ENCODE measurements at regions not wholly inside any gene's neighbourhood (a gene's known extent, or its start where the extent isn't known, plus 50 kb on each side); places are given as distances from the start of the nearest gene placed in this dataset.
"Not testable (repeated sequence)": the region's sequence is repeated elsewhere in the genome, so short reads cannot be mapped to it uniquely, and the experiment has no call there.

DNA sequence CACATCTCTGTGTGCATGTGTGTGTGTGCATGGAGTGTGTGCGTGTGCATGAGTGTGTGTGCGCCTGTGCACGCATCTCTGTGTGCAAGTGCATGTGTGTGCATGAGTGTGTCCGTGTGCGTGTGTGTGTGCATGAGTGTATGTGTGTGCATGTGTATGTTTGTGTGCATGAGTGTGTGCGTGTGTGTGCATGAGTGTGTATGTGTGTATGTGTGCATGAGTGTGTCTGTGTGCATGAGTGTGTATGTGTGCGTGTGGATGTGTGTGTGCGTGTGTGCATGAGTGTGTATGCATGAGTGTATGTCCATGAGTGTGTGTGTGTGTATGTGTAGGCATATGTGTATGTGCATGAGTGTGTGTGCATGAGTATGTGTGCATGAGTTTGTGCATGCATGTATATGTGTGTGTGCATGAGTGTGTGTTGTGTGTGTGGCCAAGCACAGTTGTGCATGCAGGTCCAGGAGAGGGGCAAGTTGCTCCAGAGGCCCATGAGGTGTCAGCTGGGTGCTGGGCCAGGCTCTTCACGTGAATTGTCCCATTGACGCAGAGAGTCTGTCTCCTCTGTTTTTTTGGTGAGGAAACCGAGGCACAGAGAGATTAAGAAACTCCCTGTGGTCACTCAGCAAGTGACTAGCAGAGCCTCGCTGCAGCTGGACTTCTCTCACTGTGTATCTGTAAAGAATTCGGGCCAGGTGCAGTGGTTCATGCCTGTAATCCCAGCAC lies 75.5 kb downstream of the ASB1 start:
- DNase-seq, result no peak

DNA sequence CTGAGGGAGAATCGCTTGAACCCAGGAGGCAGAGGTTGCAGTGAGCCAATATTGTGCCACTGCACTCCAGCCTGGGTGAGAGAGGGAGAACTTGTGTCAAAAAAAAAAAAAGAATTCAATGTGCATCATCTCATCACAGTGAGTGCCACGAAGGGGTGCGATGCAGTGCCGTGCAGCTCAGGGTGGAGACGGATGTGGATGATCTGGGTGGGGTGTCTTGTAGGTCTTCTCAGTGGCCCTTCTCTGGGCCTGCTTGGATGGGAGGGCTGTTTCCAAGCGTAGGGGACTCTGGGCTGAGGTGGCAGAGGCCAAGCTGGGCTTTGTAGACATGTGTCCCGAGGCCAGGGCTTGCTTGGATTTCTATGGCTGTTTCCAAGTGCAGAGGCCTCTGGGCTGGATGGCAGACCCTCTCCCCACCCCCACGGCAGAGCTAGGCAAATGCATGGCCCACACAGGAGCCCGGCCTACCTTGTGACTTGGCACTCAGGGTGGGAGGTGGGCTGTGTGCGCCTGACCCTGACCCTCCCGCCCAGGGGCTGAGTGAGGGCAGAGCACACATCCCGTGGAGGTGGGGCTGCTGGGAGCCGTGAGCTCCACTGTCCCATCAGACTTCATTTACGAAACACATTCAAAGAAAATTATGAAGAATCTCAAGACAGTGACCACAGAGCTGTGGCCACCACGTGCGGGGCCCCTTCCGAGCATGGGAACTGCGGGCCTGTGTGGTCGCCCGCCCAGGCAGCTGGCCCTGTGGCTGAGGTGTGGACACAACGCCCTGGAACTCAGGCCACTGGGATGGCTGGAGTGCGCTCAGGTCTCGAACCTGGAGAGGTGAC lies 76.4 kb downstream of the ASB1 start:
- no peak for DNase-seq

DNA sequence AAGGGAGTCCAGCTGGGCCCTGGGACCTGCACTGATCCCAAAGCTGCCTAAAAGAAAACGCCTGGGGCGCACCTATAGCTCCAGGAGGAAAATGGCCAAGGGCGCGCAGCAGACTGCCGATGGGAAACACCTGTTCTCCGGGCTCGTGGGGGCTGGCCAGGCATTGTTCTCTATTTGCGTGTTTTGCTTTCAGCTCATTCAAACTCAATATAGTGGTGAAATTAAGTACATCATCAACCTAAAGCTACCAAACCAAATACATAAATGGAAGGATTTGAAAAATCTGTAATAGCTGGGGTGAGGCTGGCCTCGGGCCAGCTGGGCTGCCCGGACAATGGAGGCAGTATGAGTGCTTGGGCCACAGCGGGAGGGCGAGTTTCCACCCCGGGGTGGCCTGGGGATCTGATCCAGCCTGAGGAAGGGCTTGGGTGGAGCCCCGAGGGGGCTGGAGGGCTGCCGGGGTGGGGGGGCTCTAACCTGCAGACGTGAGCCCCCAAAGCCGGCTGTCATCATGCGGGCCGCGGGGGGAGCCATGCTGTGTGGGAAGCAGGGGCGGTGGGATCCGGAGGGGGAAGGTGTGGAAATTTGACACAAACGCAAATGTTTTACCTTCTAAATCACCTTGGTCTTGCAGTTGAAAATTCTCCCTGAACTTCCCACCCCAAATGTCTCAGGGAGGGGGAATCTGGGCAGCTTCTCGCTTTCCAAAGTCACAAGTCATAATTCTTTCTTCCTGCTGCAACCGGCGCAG lies 77.6 kb downstream of the ASB1 start:
- no peak for DNase-seq

DNA sequence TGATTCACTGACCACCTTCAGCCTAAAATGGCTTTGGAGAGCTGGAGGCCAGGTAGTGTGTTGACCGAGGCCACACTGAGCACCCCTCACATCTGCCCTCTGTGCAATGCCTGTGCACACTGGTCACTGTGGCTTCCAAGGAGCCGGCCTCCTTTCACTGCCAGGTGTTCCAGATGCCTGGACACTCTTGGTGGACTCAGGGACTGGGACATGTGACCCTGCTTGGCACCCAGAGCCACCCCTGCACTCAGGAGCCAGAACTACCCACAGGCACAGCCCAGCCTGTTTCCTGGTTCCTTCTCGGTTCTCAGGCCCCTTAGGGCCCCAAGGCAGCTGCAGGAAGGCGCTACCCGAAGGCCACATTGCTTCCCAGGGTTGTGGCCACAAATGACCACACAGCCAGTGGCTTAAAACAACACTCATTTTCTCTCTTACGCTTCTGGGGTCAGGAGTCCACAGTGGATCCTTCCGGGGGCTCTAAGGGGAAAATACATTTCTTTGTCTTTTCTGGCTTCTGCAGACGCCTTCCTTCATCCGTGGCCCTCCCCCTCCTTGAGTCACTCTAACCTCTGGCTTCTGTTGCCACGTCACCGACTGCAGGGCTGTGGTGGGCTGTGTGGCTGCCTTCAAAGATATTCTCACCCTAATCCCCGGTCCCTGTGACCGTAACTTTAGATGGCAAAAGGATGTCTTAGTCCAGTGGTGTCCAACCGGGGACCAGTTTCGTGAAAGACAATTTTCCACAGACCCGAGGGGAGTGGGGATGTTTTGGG lies 78.6 kb downstream of the ASB1 start:
- DNase-seq, result peak; percentile 15

DNA sequence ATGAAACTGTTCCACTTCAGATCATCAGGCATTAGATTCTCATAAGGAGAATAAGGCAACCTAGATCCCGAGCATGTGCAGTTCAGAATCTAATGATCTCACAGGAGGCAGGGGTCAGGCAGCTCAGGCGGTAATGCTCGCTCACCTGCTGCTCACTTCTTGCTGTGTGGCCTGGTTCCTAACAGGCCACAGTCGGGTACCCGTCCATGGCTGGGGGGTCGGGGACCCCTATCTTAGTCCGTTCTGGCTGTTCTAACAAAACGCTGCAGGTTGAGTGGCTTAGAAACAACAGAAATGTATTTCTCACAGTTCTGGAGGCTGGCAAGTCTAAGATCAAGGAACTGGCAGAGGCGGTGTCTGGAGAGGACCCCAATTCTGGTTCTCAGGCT lies 79.2 kb downstream of the ASB1 start:
- no peak for DNase-seq

DNA sequence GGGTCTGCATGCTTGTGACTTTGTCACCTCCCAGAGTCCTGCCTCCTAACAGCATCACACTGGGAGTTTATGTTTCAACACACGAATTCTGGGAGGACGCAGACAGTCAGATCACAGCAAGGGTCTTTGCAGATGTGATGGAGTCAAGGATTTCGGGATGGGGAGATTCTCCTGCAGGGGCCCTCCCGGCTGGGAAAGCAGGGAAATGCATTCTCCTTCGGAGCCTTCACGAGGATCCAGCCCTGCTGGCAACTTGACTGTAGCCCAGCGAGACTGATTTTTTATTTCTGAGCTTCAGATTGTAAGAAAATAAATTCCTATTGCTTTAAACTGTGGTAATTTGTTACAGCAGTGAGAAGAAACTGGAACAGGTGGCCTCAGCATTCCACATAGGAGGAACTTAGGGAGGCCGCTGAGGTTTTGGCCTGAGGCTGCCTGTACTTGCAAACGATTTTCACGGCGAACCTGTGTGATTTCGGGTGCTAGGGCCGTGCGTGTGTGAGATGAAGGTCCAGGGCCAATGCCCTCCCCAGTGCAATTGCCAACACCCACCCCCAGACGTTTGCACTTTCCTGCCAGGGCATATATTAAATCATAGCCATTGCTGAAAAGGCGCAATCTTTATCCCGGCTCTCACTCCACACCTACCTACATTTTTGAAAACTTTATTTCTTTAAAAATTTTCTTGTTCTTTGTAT lies 79.8 kb downstream of the ASB1 start:
- no peak for DNase-seq

DNA sequence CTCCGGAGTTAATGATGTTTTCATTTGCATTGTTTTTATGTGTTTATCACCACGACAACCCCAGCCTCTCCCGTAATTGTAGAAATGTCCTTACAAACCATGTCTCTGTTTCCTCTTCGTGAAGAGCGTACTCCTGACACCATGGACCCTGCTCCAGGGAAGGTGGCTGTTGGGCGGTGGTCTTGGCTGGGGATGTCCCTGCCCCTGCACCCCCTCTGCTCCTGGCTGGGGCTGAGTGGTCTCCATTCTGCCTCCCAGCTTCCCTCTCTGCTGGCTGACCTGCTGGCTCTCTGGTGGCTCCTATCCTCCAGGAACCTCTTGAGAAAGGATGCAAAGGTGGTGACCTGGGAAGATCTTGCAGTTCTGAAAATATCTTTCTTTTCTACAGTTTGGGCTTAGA lies 81.1 kb downstream of the ASB1 start:
- DNase-seq, result no peak

DNA sequence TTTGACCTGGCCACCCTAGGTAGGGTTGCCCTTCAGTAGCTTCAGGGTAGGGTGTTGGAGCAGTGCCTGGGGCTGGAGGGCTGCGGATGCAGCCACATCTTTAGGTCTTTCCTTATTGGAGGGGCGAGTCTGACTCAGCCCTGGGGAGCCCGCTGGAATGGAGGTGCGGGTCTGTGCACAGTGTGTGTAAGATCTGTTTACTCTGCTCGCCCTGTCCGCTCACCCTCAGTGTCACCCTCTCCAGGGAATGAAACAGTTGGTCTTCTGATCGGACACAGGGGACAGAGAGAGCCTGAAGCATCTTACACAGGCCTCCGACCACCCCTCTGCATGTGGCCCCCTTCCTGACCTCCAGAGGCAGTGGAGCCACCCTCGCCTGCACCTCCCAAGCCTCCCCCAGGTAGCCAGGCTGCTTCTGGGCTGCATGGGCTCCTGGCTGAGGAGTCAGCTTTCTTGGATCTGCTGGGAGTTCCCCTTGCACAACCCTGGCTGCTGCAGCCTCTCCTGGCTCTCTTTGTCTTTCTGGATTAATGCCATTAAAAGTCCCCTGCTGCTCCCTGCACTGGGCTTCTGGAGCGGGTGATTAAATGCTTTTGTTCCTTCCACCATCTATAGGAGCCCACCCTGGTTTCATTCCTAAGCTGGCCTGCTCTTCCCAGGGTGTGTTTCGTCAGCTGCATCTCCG lies 82.6 kb downstream of the ASB1 start:
- DNase-seq, result peak; percentile 35

DNA sequence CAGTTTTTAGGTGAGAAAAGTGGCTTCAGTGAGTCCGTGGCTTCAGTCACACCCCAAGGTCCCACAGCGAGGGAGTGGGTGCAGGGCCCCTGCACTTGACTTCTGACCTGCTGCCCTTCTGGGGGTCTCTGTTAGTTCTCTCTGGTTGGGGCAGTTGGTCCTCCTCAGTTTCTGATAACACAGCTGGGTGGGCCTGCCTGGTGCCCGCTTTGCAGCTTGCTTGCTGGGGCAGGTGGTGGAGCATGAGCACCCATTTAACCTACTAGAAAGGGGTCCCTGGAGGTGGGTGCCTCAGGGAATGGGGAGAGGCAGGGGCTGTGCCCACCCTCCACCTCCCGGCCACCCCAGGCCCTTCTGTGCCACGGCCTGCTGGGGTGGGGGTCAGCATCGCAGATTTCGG lies 83.2 kb downstream of the ASB1 start:
- DNase-seq, result no peak

DNA sequence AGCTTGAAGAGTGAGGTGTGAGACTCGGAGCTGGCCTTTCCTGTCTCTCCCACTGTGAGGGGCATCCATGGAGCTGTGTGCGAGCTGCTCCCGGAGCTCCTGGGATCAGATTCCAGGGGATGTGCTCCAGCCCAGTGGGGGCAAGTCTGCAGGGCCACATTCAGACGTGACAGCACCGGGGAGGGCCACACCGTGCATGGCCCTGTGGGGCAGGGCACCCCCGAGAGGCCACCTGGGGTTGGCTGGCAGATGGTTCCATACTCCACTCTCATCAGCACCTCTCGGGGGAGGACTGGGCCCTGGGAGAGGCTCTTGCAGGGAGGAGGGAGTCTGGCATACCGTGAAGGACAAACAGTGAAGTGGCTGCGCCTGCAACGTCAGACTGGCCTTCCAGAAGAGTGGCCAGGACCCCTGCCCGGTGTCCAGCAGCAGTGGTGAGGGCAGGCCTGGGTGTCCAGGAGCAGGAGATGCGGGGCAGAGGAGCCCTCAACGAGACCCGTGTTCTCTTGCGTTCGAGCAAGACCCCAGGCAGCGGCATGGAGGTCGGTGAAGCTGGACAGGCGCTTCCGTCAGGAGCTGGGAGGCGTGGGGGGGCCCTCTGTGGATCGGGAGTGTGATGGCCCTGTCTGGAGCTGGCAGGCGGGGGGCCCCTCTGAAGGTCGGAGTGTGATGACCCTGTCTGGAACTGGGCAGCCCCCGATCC lies 84.3 kb downstream of the ASB1 start:
- no peak for DNase-seq

DNA sequence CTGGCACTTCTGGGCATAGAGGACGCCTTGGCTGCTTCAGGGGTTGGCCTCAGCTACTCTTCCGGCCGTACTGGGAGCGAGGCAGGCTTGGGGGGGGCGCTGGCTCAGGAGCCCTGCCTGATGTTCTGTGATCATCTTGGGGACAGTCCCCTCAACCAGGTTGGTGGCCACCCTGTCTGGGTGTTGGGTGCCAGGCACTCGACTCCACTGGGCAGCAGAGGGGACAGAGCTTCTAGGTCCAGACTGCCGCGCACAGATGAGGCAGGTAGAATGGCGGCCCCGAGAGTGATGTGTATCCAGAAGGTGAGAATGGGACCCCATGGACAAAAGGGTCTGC lies 84.9 kb downstream of the ASB1 start:
- DNase-seq, result no peak

DNA sequence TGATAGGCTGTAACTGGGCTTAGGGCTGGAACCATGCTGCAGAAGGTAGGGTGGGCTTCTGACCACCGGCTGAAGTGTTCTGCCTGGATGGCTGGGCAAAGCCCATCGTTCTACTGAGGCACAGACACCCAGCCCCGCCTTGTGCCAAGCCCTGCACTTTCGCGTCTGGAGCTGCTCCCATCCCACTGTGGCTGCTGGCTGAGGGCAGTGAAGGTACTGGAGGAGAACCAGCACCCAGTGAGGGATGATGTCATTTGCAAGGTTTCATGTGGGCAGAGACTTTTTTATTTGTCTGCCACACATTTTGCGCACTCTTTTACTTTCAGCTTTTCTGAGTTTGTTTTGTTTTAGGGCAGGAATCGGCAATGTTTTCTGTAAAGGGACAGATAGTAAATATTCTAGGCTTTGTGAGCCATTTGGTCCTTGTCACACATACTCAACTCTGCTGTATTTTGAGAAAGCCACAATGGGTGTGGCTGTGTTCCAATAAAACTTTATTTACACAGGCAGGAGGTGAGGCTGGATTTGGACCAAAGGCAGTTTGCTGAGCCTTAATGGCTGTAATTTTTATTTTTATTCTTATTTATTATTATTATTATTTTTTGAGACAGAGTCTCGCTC lies 85.6 kb downstream of the ASB1 start:
- no peak for DNase-seq

DNA sequence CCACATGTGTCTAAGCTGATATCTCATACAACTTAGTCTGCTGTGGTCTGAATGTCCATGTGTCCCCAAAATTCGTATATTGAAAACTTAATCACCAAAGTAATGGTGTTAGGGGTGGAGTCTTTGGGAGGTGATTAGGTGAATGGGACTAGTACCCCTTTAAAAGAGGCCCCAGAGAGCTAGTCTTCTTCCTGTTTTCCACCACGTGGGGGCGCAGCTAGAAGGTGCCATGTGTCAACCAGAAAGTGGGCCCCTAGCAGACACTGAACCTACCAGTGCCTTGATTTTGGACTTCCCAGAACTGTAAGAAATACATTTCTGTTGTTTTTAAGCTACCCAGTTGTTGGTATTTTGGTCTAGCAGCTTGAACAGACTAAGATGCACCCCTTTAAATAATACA lies 86.6 kb downstream of the ASB1 start:
- peak; percentile 55 for DNase-seq

DNA sequence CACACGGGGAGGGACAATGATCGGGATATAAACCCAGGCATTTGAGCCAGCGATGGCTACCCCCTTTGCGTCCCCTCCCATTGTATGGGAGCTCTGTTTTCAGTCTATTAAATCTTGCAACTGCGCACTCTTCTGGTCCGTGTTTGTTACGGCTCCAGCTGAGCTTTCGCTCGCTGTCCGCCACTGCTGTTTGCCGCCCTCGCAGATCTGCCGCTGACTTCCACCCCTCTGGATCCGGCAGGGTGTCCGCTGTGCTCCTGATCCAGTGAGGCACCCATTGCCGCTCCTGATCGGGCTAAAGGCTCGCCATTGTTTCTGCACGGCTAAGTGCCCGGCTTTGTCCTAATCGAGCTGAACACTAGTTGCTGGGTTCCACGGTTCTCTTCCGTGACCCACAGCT lies 87.3 kb downstream of the ASB1 start:
- not testable (repeated sequence) for DNase-seq

DNA sequence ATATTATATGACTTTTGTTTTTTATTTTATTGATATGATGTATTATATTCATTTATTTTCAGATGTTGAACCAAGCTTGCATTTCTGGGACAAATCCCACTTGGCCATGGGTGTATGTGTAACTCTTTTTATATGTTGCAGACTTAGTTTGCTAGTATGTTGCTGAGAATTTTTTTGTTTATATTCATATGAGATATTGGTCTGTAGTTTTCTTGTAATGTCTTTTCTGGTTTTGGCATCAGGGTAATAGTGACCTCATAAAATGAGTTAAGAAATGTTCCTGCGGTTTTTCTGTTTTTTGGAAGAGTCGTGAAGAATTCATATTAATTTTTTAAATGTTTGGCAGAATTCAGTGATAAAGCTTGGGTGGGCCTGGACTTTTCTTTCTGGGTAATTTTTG lies 88.7 kb downstream of the ASB1 start:
- DNase-seq, result peak; percentile 55

DNA sequence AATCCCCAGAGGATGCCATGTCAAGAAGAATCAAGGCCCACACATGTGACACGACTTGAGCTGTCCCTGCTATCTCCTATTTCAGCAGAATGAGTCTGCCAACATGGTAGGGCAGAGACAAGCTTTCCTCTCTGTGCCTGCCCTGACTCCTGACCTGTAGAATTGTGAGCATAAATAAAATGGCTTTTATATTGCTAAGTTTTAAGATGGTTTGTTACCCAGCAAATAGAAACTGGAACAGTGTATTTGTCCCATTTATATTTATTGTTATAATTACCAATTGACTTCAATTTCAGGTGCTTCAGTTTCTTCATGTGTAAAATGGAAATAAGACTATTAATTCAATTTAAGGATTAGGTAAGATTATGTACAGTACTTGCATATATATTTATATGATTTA lies 90.5 kb downstream of the ASB1 start:
- DNase-seq, result no peak

DNA sequence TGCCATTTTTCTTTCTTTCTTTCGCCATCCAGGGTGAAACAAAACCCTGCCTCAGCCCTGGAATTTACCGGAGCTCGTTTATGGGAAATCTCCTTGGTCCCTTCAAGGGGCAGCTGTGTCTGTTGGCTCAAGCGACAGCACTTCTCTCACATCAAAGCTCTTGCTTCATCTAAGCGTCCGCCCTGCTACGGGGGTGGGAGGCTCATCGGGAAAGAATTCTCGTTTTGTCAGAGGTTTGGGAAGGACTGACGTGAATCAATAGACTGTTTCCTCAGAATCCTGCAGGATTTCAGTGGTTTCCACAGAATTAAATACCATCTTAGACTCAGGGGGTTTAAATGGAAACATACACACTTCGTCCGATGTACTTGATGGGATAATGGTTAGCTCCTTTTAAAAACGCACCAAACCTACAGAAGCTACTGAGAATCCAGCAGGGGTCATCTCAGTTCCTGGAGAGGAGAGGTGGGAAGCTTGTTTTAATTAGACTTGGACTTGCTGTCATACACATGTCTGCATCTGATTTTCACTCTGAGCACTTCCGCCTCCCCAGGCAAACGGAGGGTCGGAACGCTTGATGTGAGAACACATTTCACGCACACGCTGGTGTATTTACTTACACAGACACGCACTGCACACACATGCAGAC lies 91.6 kb downstream of the ASB1 start:
- peak; percentile 95 for DNase-seq

DNA sequence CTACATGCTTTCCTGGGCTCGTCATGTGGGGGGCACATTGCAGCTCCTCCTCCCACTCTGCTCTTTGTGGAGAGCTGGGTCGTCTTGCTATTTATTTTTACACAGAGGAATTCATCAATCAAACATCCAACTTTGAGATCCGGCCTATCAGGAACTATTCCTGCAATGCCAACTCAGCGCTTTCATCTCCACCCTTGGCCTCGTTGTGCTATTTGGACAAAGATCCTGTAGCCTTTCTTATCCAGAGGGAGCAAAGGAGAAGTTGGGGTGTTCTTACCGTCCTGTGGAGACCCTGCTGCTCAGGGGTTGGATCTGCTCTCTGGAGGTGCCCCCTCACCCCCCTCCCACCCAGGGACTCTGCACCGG lies 92.1 kb downstream of the ASB1 start:
- DNase-seq, result no peak

DNA sequence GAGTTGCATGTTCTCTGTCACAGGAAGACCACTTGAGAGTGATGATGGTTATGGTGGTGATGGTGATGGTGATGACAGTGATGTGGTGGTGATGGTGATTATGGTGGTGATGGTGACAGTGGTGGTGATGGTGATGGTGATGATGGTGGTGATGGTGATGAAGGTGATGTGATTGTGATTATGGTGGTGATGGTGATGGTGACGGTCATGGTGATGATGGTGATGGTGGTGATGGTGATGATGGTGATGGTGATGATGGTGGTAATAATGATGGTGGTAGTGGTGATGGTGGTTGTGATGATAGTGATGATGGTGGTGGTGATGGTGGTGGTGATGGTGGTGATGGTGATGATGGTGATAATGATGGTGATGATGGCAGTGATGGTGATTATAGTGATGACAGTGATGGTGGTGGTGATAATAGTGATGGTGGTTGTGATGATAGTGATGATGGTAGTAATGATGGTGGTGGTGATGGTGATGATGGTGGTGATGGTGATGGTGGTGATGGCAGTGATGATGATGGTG lies 93.7 kb downstream of the ASB1 start:
- DNase-seq, result no peak

DNA sequence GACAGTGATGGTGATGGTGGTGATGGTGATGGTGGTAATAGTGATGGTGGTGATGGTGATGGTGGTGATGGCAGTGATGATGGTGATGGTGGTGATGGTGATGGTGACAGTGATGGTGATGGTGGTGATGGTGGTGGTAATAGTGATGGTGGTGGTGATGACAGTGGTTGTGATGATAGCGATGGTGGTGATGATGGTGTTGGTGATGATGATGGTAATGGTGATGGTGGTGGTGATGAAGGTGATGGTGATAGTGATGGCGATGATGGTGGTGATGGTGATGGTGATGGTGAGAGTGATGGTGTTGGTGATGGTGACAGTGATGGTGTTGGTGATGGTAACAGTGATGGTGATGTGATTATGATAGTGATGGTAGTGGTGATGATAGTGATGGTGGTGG lies 94.3 kb downstream of the ASB1 start:
- DNase-seq, result no peak
